Endometrial microvascular endothelial cells (primary cell): ENCODE measurements at regions not wholly inside any gene's neighbourhood (a gene's known extent, or its start where the extent isn't known, plus 50 kb on each side); places are given as distances from the start of the nearest gene placed in this dataset.
"Not testable (repeated sequence)": the region's sequence is repeated elsewhere in the genome, so short reads cannot be mapped to it uniquely, and the experiment has no call there.

ENCODE experiments used
- in situ Hi-C: cut with HindIII; loops from 2 replicates; pipeline ENCODE4 v1.10.0; 2017; ENCODE audit warnings: low sequenced_read_pairs, low pct_unique_long_range_greater_than_20kb; ENCODE audit errors: inconsistent ontology term

DNA sequence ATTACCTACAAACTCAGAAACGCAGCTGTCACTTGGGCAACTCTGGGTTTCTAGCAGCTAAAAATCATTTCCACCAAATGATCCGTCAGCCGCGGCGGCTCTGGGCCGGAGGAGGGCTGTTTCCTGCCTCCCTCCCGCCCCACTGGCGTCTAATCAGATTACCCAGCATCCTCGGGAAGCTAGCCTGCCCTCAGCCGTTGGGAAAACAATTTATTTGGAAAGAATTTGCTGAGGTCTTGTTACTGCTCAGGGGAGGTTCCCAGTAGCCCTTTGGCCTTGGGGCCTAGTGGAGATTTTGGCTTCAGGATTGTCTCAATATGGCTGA is 65.0 kb upstream of the ADGRA1 start:
- in situ Hi-C loops, result no loop called here

DNA sequence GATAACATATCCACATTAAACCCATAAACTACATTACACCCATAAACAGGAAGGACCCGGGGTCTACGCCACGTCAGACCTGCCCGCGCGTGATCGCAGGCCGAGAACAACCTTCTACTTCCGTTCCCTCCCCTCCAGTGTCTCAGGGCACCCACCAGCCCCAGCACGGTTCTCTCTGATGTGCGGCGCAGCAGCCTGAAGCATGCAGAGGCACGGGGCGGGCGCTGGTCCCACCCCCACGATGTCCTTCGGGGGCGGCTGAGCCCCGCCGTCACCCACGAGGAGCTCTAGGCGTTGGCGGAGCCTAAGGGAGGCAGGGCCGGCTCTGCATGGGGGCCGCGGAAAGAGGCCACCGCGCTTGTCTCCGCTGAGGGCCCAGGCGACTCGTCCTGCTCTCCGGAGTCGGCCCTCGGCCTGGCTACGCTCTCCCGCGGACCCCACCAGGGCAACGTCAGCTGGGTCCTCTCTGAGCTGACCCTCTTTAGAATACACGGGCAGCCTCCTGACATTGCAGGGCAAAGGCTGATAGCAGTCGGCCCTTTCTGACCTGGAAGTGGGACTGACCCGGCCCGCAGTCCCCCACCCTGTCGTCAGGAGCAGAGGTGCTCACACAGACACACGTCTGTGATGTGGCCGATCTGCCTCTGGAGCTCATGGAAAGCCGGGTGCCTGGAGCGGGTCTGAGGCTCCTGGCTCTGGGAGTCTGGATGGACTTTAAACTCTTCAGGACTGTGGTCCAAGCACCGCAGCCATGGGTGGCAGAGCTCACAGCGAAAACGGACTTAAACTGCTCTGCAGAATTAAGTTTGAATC is 65.6 kb upstream of the ADGRA1 start:
- in situ Hi-C loops, result no loop called here

DNA sequence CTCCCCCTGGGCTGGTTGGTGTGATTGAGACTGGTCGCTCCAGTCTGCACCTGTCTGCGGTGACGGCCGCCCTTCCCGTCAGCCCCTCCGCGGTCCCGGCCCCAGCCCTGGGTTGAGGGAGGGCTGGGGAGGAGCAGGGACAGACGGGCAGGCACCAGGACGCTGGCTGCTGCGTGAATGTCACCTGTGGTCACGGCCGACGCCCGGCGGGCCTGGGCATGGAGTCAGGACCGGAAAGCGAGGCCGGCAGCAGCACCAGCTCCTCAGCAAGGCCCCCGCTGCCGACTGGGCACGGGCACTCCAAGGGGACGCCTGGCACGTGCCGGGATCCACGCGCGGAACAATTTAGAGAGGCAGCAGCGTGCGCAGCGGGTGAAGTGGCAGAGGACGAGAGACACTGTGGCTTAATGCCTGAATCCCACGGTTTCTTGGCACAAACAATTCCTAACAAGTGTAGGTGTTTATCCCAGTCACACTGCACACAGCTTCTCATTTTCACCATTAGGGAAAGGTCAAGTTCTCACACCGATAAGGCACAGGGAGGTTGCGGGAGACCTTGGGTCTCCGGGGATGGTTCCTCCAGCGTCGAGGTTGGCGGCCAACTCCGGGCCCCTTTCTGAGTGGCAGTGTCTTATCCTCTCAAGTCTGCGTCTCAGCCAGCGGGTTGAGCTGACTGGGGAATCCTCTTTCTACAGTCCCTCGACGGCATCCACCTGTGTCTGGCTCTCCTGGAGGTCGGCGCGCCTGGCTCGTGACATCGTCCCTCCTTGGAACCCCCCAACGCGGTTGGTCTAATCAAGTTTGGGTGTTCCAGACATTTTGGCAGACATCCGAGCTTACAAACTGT is 66.4 kb upstream of the ADGRA1 start:
- in situ Hi-C loops, result no loop called here

DNA sequence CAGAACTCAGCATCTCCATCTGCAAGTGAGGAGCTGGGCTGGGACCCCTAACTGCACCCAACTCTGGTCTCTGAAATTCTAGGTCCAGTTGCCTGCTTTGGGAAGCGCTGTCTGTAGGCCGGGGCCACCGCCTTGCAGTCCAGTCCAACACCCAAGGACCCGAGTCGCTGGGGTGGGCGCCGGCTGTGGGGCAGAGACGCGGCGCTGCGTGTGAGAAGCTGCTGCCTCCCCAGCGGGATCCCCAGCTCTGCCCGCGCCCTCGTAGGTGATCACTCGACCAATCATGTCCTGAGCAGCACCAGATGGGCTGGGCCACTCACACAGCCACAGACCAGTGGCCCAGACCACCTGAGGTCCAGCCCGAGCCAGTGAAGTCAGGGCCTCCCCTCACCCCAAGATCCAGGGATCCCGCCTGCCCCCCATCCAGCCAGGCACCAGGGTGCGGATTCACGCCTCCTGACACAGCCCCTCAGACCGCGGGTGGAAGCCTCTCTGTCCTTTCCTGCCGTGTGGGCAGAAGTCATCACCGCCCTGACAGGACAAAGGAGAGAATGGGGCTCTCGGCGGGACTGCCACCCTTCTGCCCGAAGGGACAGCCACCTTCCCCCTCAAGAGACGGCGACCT is 67.4 kb upstream of the ADGRA1 start:
- in situ Hi-C loops, result no loop called here

DNA sequence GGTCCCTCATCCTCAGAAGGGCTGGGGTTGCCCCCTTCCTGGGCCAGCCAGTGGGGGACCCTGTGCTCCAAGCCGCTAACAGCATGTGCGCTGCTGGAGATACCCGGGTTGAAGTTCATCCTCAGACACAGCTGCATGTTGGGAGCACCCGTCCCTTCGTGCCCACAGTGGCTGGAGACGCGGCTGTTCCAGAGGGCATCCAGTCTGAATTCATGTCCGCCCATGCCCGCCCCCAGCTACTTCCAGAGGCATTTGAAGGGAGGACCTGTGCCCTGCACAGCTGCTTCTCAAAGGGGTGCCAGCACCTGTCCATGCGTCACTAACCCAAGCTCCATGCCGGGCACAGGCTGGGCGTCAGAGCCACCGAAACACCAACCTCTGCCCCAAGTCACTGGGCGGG is 68.1 kb upstream of the ADGRA1 start:
- in situ Hi-C loops, result no loop called here

DNA sequence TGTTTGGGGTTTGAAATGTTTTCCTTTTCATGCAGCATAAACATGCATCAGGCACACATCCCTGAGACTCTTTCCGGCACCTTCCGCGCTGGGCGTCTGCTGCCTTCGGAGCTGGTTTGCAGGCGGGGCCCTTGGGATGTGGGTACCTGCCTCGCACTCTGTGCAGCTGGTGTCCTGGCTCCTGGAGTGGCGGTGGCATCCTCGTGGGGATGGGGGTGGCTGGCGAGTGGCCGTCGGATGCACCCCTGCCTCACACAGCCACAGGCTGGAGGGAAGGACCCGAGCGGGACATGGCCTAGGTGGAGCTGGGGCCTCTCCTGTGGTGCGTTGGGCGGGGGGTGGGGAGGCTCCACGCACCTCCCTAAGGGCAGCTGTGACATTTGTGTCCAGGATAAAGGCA is 68.5 kb upstream of the ADGRA1 start:
- in situ Hi-C loops, result no loop called here

DNA sequence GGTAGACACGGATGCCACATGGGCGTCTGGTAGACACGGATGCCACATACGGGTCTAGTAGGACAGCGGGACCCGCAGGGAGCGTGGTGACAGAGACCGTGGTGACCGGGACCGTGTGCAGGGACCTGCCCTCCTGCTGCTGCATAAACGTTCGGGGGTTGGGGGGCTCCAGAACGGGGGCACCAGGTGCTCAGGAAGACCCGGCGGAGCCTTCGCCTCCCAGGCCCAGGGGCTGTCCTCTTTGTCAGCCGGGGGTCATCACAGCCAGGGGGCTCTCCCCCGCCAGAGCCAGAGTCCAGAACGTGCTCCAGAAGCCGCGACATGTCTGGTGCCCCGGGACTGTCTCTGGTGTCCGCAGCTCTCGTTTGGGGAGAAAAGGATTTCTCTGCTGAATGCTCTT is 69.2 kb upstream of the ADGRA1 start:
- in situ Hi-C loops, result no loop called here

DNA sequence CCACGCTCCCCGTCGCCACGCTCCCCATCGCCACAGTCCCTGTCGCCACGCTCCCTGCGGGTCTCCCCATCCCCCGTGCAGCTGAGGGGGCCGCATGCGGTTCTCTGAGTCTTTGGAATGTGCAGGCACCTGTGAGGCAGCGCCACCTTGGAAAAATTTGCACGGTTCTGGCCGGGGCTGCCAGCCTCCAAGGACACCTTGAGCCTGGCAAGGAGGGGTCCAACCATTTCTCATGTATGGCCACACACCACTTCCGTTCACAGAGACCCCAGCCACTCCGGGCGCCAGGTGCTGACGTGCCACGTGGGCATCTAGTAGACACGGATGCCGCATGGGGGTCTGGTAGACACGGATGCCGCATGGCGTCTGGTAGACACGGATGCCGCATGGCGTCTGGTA is 70.5 kb upstream of the ADGRA1 start:
- in situ Hi-C loops, result no loop called here

DNA sequence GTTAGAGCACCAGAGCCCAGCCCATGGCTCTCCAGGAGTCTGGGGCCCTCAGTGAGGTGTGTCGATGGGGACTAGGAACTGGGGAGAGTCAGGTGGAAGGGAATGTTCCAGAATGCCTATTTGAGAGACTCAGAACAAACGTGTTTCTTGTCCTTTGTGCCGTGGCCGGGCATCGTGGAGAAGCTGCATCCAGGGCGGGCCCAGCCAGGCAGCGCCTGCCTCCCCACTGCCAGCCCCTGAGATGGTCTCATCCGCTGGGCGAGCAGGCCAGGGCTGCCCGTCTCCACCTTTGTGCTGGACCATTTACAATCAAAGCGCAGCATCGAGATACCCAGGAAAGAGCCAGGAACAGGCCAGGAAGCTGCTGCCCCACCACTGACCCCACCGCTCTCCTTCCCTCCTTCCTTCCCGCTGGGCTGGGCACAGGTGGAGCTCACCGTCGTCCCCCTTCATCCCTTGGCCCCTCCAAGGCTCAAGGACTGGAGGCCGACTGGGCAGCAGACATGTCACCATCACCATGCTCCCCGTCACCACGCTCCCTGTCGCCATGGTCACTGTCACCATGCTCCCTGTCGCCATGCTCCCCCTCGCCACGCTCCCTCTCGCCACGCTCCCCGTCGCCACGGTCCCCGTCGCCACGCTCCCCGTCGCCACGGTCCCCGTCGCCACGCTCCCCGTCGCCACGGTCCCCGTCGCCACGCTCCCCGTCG is 71.1 kb upstream of the ADGRA1 start:
- in situ Hi-C loops, result no loop called here

DNA sequence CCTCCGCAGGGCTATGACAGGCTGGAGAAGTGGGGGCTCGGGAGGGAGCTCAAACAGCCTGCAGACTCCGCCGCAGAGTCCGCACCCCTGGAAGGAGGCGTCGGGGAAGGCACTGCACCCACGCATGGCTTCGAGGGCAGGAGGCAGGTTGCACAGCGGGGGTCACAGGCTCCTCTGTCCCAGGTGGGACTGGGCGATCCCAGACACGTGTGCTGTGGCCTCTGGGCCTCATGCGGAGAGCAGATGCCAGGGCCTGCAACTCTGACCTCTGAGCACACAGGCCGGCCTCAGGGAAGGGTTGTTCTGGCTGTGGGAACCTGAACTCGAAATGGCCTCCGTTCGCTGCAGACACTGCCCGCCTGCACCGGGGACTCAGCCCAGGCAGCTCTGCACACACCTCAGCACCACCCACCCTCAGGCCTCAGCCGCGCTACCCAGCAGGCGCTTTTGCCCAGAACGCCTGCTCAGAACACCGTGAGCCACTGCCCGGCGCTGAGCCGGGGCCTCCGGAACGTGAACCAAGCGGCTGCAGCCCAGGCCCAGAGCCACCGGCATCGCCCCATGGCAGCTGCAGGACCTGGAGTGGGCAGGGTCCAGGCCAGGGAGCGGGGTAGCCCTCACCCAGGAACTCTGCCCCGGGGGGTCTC is 71.8 kb upstream of the ADGRA1 start:
- in situ Hi-C loops, result no loop called here

DNA sequence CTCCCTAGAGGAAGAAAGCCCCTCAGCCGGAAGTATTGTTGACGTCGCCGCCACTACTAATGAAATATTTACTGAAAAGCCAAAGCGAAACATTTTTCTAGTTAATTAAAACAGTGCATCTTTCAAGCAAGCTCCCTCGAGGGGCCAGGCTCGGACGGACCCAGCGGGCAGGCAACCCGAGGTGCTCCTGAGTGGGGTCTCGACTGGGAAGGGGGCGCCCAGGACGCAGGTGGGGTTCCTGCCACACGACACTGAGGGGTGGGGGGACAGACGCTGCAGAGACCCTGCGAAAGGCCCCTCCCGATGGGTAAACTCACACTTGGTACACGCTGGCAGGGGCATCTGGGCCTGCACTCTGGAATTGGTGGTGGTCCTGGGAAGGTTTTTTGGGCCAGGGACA is 72.4 kb upstream of the ADGRA1 start:
- in situ Hi-C loops, result no loop called here

DNA sequence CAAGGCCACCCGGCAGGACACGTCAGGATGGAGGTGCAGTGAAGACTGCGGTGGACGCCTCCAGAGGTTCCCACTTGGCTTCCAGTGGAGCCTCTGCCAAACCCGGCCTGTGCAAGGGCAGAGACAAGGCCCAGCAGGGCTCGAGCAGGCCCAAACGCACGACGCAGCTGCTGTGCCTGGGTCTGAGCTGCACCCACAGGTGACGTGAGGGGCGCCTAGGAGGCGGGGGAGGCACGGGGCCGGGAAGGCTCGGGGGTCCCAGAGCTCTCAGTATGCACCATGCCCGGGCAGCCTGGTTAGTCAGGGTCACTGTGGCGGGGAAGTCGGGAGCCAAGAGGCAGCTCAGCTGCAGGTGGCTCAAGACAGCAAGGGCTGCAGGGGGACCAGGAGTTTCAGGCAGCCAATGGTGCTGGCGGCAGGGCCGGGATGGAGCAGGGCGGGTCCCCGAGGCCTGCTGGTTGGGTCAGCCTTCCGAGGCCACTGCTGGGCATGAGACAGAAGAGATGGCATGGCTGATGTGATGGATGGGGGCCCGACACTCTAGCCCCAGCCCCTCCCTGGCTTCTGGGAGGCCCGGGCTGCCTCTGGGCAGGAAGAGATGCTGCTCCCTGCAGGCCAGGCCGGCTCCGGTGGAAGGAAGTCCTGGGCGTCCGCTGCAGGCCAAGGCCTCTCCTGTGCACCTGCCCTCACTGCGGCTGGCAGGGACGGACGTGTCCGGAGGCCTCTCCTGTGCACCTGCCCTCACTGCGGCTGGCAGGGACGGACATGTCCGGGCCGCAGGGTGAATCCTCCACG is 72.2 kb upstream of the CFAP46 start:
- in situ Hi-C loops, result no loop called here

DNA sequence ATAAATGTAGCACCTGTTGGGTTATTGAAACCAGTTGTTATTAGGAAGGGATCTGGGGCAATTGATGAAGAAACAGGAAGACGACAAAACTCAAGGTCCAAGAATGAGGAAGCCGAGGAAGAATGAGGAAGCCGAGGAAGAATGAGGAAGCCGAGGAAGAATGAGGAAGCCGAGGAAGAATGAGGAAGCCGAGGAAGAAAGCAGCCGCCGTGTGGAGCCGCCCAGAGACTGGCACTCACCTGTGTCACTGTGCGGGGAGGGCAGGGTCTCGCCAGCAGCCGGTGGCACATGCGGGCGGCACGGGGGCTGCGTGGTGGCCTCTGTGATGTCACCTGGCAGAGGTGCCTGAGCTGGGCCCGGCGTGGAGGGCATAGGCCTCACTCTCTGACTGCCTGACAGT is 71.1 kb upstream of the CFAP46 start:
- in situ Hi-C loops, result no loop called here

DNA sequence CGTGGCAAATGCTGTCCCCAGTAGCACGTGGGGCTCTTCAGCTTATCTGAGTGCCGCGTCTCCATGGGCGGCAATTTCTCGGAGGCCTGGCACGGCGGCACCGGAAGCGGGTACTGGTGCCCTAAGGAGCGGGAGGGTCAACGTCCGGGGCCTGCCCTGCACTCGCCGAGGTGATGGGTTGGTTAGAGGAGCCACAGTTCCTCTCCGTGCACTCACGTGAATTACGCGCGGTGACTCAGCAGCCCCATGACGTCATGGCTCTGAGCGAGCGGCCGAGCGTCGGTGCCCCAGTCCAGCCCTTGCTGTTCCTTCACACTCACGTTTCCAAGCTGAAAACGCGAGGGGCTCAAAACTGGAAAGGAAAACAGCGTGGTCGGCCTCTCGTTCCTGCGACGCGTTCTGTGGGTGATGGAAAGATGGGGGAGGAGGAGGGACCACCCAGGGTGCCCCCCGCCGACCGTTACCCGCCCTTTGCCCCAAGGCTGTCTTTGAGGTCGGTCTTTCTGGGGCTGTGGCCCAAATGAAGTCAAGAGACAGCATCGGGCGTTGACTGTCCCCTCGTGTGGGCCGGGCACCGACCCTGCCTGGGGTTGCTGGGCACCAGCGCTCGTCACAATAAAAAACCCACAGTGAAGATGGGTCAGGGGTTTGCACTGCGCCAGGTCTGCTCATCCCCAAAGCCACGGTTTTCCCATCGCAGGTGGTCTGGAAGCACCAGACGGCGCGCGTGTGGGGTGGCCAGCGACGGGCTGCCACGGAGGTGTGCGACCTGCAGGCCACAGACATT is 70.4 kb upstream of the CFAP46 start:
- in situ Hi-C loops, result no loop called here

DNA sequence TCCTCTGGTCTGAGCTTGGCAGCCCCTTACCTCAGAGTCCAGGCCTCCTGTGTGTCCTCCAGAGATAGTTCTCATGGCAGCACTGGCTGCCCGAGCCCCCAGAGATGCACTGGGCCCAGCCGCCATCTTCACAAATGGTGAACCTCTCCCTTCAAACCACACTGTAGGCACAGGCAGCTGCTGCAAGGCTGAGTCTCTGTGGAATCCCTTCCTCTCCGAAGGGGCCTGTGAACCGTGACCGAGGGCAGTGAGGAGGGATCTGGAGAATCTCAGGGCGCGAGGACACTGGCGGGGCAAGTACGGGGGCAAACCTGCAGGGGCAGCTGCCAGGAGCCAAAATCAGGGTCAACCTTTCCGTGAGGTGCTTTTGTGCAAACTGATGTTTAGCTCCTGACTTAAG is 69.5 kb upstream of the CFAP46 start:
- in situ Hi-C loops, result no loop called here

DNA sequence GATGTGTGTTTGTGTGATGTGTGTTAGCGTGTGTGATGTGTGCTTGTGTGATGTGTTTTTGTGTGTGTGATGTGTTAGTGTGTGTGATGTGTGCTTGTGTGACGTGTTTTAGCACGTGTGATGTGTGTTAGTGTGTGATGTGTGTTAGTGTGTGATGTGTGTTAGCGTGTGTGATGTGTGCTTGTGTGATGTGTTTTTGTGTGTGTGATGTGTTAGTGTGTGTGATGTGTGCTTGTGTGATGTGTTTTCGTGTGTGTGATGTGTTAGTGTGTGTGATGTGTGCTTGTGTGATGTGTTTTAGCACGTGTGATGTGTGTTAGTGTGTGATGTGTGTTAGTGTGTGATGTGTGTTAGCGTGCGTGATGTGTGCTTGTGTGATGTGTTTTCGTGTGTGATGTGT is 69.0 kb upstream of the CFAP46 start:
- in situ Hi-C loops, result not testable (repeated sequence)

DNA sequence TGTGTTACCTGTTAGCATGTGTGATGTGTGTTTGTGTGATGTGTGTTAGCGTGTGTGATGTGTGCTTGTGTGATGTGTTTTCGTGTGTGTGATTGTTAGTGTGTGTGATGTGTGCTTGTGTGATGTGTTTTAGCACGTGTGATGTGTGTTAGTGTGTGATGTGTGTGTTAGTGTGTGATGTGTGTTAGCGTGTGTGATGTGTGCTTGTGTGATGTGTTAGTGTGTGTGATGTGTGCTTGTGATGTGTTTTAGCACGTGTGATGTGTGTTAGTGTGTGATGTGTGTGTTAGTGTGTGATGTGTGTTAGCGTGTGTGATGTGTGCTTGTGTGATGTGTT is 68.4 kb upstream of the CFAP46 start:
- in situ Hi-C loops, result not testable (repeated sequence)
